ENCODE measurements at regions not wholly inside any gene's neighbourhood (a gene's known extent, or its start where the extent isn't known, plus 50 kb on each side); places are given as distances from the start of the nearest gene placed in this dataset.
"Not testable (repeated sequence)": the region's sequence is repeated elsewhere in the genome, so short reads cannot be mapped to it uniquely, and the experiment has no call there.

- no peak for TF ChIP-seq HSF4 (CRISPR knock-in tag; IDR thresholded peaks at IDR 0.05; ENCODE audit: borderline replicate concordance)
- no peak for TF ChIP-seq DNMT1 (IDR thresholded peaks at IDR 0.05)
- TF ChIP-seq BCOR (IDR thresholded peaks at IDR 0.05), result no peak
- TF ChIP-seq NR0B1 (IDR thresholded peaks at IDR 0.05; ENCODE audit: partially characterized antibody), result no peak
These were observed 114.2 kb upstream of the FAT4 start (continued) for GRCh38 chr4:125200556-125200955.

- Histone ChIP-seq H3K4me2 (ENCODE audit: insufficient read depth, low read length) (no peak overlapping the region), H3K27ac (ENCODE audit: extremely low read depth, low read depth, low read length) (no peak overlapping the region), H3K9ac (ENCODE audit: insufficient read depth in 1 of 2, low read depth in 2 of 2, low read length in 2 of 2) (no peak overlapping the region), H3K4me3 (no peak overlapping the region), H3K27me3 (ENCODE audit: control insufficient read depth in 2 of 2, insufficient read depth in 2 of 2, low read length in 2 of 2) (no peaks in the 10 kb centered on the region), H2AFZ (ENCODE audit: low read depth, low read length) (no peak overlapping the region), H3K9me1 (ENCODE audit: control insufficient read depth, insufficient read depth, low read length) (no peaks in the 10 kb centered on the region), H3K4me1 (replicated peaks in 1 of 2; ENCODE audit: control insufficient read depth in 2 of 2, insufficient read depth in 2 of 2, low read length in 2 of 2) (no peaks in the 10 kb centered on the region), H4K20me1 (replicated peaks; ENCODE audit: control insufficient read depth, insufficient read depth, low read length) (no peaks in the 10 kb centered on the region), H3K36me3 (ENCODE audit: control insufficient read depth, insufficient read depth, low read length) (no peaks in the 10 kb centered on the region), H3K9me3 (replicated peaks; ENCODE audit: control insufficient read depth, insufficient read depth, low read depth, low read length) (no peaks in the 10 kb centered on the region), H3K79me2 (ENCODE audit: control insufficient read depth, insufficient read depth, low read length) (no peaks in the 10 kb centered on the region)
- ATAC-seq, result no peak
- CTCF ChIA-PET (ENCODE audit: low intra/inter-chr PET ratio), result no interaction called here
- intact Hi-C loops (cut with micrococcal nuclease) (no loop called here), in situ Hi-C loops (cut with MboI) (no loop called here)
- BruUV-seq (replicated peaks), result no TSS peak
- POLR2A ChIA-PET, result no interaction called here
- no peak for FAIRE-seq
- no peak for DNase-seq (ENCODE audit: extremely low read depth in 1 of 4, low spot score in 3 of 4)
- 3% methylated on average over 2 of the region's 2 CpGs for WGBS (ENCODE audit: insufficient coverage, low coverage, missing lambda C conversion rate)
- TF ChIP-seq SRSF1 (IDR thresholded peaks at IDR 0.05; ENCODE audit: low read depth, low read length) (no peak), MTA2 (IDR thresholded peaks at IDR 0.05; ENCODE audit: low read depth) (no peak), ZNF395 (CRISPR knock-in tag; IDR thresholded peaks at IDR 0.05) (no peak)
These were observed 115.8 kb upstream of the FAT4 start for GRCh38 chr4:125198916-125199315.

GRCh38 chr4:125191874-125192459 lies 122.8 kb upstream of the FAT4 start:
- ATAC-seq (peak; percentile 38; the same call in 2 of the 3 replicates), DNase-seq (ENCODE audit: extremely low read depth in 1 of 4, low spot score in 3 of 4) (peak in 1 of 4 experiments; percentile 1)
- H3K36me3 ChIP-seq (ENCODE audit: control insufficient read depth, insufficient read depth, low read length); H2AFZ ChIP-seq (ENCODE audit: low read depth, low read length); in situ Hi-C loops (cut with MboI); intact Hi-C loops (cut with micrococcal nuclease); H3K9ac ChIP-seq (ENCODE audit: insufficient read depth in 1 of 2, low read depth in 2 of 2, low read length in 2 of 2); FAIRE-seq; H3K27me3 ChIP-seq (ENCODE audit: control insufficient read depth in 2 of 2, insufficient read depth in 2 of 2, low read length in 2 of 2); H3K4me2 ChIP-seq (ENCODE audit: insufficient read depth, low read length); H3K79me2 ChIP-seq (ENCODE audit: control insufficient read depth, insufficient read depth, low read length); H3K9me3 ChIP-seq (replicated peaks; ENCODE audit: control insufficient read depth, insufficient read depth, low read depth, low read length); H3K4me1 ChIP-seq (replicated peaks in 1 of 2; ENCODE audit: control insufficient read depth in 2 of 2, insufficient read depth in 2 of 2, low read length in 2 of 2); BruUV-seq (replicated peaks); H4K20me1 ChIP-seq (replicated peaks; ENCODE audit: control insufficient read depth, insufficient read depth, low read length); H3K9me1 ChIP-seq (ENCODE audit: control insufficient read depth, insufficient read depth, low read length); H3K4me3 ChIP-seq; CTCF ChIA-PET (ENCODE audit: low intra/inter-chr PET ratio); H3K27ac ChIP-seq (ENCODE audit: extremely low read depth, low read depth, low read length): not testable (repeated sequence)
- WGBS (ENCODE audit: insufficient coverage, low coverage, missing lambda C conversion rate), result 8% methylated on average over 11 of the region's 30 CpGs
- POLR2A ChIA-PET, result interaction anchor here (0.8 kb wide), 1 partner anchor 12 kb away, joined by 4 read pairs; no protein-coding TSS in a partner anchor
